NCI-H2196 treated with DMSO at 0.1 percent for 48 hours (cell line): ENCODE measurements at regions not wholly inside any gene's neighbourhood (a gene's known extent, or its start where the extent isn't known, plus 50 kb on each side); places are given as distances from the start of the nearest gene placed in this dataset.

Experiments
- DNase-seq: peaks from one replicate; lab custom pipeline; 2025; ENCODE audit not compliant: unreplicated experiment; lab: John Stamatoyannopoulos, UW

GRCh38 chr2:228658998-228659397 is 477.5 kb upstream of the SPHKAP start:
- DNase-seq: no peak

- DNase-seq: peak; percentile 11
Measured at GRCh38 chr2:228657807-228658402, 476.4 kb upstream of the SPHKAP start.

- DNase-seq: no peak
Measured at GRCh38 chr2:228655331-228655730, 473.8 kb upstream of the SPHKAP start.

DNA sequence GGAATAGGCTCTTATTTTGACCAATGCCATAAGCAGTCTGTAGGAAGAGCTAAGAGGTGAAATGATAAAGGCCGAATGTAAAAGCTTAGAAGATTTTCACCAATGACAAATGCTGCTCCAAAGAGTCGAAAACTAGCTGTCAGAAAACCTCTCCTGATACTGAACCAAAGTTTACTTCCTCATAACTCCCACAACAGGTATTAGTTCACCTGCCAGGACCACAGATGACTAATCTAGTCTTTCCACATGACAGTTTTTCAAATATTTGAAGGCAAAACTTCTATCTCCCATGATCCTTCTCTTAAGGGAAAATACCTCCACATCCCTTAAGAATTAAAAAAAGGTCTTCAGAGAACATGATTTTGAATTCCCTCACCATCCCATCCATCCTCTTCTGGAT is 473.2 kb upstream of the SPHKAP start:
- DNase-seq: no peak

DNA sequence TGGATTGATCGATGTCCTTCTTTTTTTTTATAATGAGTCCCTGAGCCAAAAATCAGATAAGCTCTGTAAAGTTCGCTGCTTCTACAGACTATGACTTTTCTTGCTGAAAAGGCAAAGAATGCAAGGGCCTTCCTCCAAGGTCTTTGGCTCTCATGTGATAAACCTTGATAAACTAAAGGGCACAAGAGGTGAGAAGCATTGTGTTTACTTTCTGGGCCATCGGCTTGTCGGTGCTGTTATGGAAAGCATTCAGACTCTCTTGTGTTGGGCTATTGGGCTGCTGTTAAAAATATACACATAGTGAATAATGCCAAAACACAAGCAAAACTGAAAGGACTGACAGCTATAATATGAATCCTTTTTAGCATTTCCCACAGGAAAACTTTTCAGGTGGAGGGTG is 472.4 kb upstream of the SPHKAP start:
- no peak for DNase-seq

- DNase-seq: no peak
Measured at GRCh38 chr2:228652366-228652765, 470.9 kb upstream of the SPHKAP start.

DNA sequence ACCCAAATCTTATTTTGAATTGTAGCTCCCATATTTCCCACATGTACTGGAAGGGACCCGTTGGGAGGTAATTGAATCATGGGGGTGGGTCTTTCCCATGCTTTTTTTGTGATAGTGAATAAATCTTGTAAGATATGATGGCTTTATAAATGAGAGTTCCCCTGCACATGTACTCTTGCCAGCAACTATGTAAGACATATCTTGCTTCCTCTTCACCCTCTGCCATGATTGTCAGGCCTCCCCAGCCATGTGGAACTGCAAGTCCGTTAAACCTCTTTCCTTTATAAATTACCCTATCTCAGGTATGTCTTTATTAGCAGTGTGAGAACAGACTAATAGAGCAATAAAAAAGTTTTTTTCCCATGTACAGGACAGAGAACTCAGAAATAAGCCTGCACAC is 468.4 kb upstream of the SPHKAP start:
- no peak for DNase-seq

DNA sequence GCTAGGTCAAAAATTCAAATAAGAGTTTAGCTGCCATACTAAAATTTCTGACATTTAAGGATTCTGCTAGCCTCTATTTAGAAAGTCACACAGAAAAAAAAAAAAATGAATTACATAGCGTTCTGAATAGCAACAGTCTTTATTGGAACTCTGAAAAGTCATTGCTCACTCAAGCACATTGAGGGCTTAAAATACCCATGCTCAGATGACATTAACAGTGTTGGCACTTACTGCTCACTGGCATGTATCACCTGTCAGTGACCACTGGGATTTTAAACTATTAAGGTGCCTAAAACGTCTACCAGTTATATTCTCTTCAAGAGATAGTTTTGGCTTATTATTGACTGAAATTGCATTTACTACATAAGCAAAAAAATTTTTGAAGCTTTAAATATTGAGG is 468.0 kb upstream of the SPHKAP start:
- no peak for DNase-seq

DNA sequence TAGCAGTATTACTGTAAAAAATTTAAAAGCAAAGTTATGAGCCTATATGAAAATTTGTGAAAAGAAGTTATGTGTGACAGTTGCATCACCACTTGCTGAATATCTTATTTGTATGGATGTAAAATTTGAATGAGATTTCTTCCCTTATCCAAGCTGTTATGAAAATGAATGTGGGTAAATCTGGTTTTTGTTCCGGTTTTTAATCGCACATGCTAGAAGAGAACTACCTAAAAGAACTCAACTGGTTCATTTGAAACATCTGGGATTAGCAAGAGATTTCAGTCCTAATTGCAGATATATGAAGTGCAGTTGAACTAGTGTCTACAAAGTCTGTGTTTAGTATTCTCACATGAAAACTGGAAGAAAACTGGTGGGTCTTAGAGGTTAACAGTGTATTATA is 467.1 kb upstream of the SPHKAP start:
- DNase-seq: no peak

DNA sequence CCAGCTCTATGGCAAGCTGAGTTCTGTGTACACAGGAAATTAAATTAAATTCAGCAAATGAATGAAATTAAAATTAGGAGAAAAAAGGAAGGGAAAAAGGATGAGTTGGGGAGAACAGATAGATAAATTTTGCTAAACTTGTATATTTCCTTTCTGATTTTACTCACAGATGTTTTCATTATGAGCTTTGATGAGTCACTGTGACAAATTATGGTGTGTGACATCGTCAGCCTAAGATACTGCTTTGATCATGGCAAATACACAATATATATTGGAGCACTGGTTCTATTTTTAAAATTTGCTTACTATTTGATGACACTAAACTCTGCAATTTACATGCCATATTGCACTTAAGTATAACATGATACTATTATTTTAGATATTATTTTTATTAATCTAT is 464.6 kb upstream of the SPHKAP start:
- DNase-seq: no peak

- DNase-seq: no peak
Measured at GRCh38 chr2:228644199-228644598, 462.7 kb upstream of the SPHKAP start.

DNA sequence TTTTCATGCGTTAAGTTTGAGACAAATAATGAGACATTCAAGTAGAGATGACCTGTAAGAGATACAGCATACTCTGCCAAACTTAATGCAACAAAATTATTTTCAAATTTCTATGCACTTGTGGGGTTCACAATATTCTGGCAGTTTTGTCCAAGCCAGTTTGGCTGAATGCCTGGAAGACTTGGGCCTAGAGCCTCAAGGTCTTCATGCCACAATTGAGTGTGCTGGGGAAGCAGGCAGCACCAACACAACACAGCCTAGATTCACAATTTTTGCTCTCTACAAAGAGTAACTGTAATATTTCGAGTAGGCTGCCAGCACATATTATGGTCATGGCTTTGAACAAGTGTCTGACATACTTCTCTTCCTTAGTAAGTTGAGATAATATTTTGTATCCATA is 461.4 kb upstream of the SPHKAP start:
- DNase-seq: no peak

- no peak for DNase-seq
Measured at GRCh38 chr2:228630786-228631185, 449.3 kb upstream of the SPHKAP start.

- no peak for DNase-seq
Measured at GRCh38 chr2:228629251-228629650, 447.8 kb upstream of the SPHKAP start.

DNA sequence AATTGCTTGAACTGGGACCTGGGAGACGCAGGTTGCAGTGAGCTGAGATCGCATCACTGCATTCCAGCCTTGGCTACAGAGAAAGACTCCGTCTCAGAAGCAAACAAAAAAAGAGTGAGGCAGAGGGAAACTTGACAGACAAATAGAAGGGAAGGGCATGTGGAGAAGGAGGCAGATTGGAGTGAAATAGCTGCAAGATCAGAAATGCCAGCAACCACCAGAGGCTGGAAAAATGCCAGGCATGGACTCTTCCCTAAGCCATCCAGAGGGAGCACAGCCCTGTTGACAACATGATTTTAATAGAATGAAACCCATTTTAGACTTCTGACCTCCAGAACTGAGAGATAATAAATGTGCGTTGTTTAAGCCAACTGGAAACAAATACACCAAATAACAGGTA is 447.2 kb upstream of the SPHKAP start:
- DNase-seq: no peak

GRCh38 chr2:228627510-228627909 is 446.0 kb upstream of the SPHKAP start:
- no peak for DNase-seq

DNA sequence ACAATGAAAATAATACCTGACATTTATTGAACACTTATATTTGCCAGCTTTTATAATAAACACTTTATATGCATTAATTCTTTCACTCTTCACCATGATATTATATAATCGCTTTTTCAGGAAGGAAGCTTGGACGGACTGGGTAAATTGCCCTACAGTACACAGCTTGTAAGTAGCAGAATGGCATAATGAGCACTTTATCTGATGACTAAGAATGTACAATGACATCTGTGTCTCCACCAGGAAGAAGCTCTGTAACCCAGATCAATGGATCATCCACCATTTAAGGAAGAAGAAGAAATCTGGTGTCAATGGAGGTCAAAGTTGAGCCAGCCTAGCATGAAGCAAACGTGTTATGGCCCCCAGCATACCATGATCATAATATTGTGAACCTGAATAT is 444.0 kb upstream of the SPHKAP start:
- no peak for DNase-seq

DNA sequence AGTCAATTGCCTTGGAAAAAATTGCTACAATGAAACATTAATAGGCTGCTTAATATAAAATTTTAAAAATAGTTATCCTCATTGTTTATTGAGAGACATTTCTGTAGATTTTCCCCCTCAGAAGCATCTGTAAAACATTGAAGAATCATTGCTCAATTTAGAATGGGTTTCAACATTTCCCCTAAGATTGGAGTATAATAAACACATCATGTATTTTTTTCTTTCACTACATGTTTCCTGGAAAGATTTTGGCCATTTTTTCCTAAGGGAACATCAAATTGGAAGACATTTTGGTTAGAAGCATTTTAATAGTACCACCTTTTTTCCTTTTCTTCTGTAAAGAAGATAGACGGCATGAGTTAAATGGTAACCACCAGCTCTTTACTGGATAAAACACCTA is 443.2 kb upstream of the SPHKAP start:
- DNase-seq: no peak

- DNase-seq: no peak
Measured at GRCh38 chr2:228615496-228615895, 434.0 kb upstream of the SPHKAP start.

- DNase-seq: no peak
Measured at GRCh38 chr2:228614741-228615140, 433.3 kb upstream of the SPHKAP start.

- no peak for DNase-seq
Measured at GRCh38 chr2:228613133-228613850, 431.8 kb upstream of the SPHKAP start.

DNA sequence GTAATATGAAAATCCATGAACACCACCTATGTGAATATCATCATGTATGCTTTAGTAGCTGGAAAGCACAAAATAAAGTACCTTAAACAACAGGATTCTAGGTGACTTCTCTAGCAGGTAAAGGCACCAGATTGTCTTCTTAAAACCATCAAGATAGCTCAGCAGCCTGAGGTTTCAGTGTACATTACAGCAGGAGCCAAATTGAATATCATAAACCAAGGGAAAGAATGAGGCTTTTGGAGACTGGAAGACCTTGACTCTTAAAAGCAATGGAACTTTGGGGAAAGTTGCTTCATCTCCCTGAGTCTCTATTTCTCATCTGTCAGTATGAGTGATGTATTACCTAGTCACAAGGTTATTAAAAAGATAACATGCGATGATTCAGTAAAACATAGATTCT is 429.7 kb upstream of the SPHKAP start:
- no peak for DNase-seq

GRCh38 chr2:228602288-228602687 is 420.8 kb upstream of the SPHKAP start:
- DNase-seq: no peak
